HG03575 (cell line): ENCODE measurements at regions not wholly inside any gene's neighbourhood (a gene's known extent, or its start where the extent isn't known, plus 50 kb on each side); places are given as distances from the start of the nearest gene placed in this dataset.

Experiments used
- ATAC-seq: cut with Tn5 transposase; IDR thresholded peaks from one replicate; pipeline ENCODE4 v1.9.1; 2021; ENCODE audit not compliant: unreplicated experiment, insufficient number of reproducible peaks, low FRiP score; ENCODE audit errors: extremely low read depth

- no peak for ATAC-seq
Observed at GRCh38 chr5:144088206-144089064, 82.0 kb downstream of the YIPF5 start.

DNA sequence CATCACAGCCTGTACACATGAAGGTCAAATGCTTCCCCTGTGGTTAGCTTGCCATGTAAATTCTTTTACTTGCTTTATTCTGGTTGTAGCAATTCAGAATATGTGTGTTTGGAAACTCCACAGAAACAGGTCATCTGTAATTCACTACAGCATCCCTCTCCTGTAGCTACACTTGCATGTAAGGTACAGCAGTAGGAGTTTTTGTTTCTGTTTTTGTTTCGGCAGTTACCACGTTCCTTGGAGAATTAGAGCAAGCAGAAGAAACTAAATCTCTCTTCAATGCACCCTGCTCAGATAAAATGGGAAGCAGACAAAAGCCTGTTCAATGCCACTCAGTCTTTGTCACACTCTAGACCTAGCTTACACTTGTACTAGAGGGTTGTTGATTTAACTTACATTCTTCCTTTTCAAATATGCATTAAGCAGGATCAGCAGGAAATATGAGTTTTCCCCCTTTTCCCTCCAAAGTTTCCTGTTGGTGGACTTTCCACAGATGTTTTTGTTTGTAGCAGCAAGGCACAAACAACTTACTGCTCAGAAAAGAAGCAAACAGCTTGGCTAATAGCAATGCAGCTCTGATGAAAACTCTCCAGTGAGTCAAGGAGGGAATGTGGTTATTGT lies 80.9 kb downstream of the YIPF5 start:
- no peak for ATAC-seq

- ATAC-seq = no peak
Observed at GRCh38 chr5:144092508-144092907, 78.0 kb downstream of the YIPF5 start.

DNA sequence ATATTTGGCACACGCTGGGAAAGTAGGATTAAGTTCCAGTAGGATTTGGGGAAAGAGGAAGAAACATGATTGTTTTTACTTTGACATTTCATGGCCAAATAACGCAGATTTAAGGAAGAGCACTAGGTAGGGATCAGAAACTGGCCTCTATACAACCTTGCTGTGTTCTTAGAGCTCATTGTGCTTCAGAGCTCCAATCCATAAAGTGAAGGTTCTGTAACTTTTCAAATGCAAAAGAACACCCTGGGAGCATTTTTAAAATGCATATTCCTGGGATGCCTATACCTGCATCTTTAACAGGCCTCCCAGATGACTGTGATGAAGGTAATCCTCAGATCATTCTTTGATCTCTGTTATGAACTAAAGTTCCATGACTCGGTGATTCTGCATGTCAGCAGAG lies 77.1 kb downstream of the YIPF5 start:
- no peak for ATAC-seq

GRCh38 chr5:144093868-144094267 lies 76.6 kb downstream of the YIPF5 start:
- no peak for ATAC-seq

- no peak for ATAC-seq
Observed at GRCh38 chr5:144100702-144101101, 69.8 kb downstream of the YIPF5 start.

DNA sequence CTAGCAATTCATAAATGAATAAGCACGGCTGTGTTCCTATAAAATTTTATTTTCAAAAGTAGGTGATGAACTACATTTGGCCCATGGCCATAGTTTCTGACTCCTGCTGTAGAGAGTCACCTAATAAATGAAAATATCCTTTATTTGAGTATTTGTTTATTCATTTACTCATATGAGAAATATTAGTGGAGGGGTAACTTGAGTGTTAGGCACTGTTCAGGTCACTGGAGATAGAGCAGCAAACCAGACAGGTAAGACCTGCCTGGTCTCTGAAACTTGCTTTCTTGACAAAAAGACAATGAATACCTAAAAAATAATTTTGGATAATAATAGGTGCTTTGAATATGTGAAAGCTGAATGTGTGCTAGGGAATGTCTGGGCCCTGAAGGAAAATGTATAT lies 68.8 kb downstream of the YIPF5 start:
- no peak for ATAC-seq

GRCh38 chr5:144102361-144102760 lies 68.1 kb downstream of the YIPF5 start:
- no peak for ATAC-seq

GRCh38 chr5:144102979-144103378 lies 67.5 kb downstream of the YIPF5 start:
- ATAC-seq = no peak

- no peak for ATAC-seq
Observed at GRCh38 chr5:144103611-144104485, 66.6 kb downstream of the YIPF5 start.

DNA sequence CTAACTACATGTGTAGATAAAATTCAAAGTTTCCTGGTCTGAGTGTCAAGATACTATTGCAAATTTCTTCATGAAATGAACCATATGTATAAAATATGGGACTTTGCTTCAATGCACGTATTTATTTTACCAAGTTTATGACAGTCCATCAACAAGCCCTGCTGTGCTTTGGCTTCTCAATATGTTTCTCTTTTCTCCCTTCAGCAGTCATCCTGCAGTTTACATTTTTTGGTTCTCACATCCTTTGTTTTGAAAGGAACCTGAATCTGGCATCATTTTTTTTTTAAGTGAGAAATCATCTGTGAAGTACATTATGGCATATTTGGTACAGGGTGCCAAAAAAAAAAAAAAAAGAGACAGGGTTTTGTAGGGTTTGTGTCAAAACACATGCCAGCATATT lies 65.1 kb downstream of the YIPF5 start:
- ATAC-seq = no peak

- no peak for ATAC-seq
Observed at GRCh38 chr5:144108131-144108530, 62.3 kb downstream of the YIPF5 start.
